ENCODE measurements at regions not wholly inside any gene's neighbourhood (a gene's known extent, or its start where the extent isn't known, plus 50 kb on each side); places are given as distances from the start of the nearest gene placed in this dataset.

DNA sequence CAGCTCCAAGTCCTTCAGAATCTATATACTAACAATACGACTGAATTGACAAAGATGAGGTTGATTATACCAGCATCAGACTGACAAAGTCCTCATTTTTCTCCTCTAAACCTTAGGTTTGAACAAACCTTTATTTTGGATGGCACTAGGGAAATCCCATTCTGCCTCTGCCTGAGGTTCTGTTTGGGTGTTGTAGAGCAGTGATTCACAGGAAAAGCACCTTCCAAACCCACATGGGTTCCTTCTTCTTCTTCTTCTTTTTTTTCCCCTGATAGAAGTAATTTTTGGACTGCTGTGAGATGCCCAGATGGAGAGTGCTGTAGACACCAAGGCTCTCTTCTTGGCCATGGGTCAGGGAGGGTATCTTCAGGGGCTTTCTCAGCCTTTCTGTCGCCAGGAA lies 164.9 kb upstream of the PAPPA start:
- no peak overlapping the region for H3T11ph ChIP-seq (ENCODE audit: low read length)
- Mint-ChIP-seq H3K4me1 (no peaks in the 10 kb centered on the region), H3K4me3 (no peak overlapping the region), H3K36me3 (ENCODE audit: insufficient read depth in 1 of 3, low read depth in 3 of 3) (no peaks in the 10 kb centered on the region), H3K27me3 (ENCODE audit: low read depth) (no peaks in the 10 kb centered on the region; the same call in none of the 2 replicates), H3K27ac (no peak overlapping the region; a peak in 1 of 7 replicates), H3K9me3 (no peaks in the 10 kb centered on the region)
- H3K4me1 ChIP-seq (ENCODE audit: insufficient read depth, low read length) = no peaks in the 10 kb centered on the region
- no peak overlapping the region for H2BK20ac ChIP-seq (ENCODE audit: low read depth, low read length, poor library complexity, severe bottlenecking)
- no peaks in the 10 kb centered on the region for H3K9me3 ChIP-seq (ENCODE audit: control insufficient read depth, low read depth, low read length)
- no peak overlapping the region for H2BK5ac ChIP-seq (ENCODE audit: insufficient read length, low read length)
- no peak overlapping the region for H2BK15ac ChIP-seq (ENCODE audit: low read depth, low read length)
- WGBS (ENCODE audit: extremely low coverage, insufficient read length, low lambda C conversion rate) = no CpG with 5 or more reads among the region's 2 CpGs
- H4K5ac ChIP-seq (ENCODE audit: insufficient read length, low read depth, low read length) = no peak overlapping the region
- H4K20me1 ChIP-seq (ENCODE audit: control insufficient read depth, insufficient read depth, insufficient read length) = no peaks in the 10 kb centered on the region
- no peaks in the 10 kb centered on the region for H3K79me2 ChIP-seq (ENCODE audit: insufficient read depth, low read length)
- no peaks in the 10 kb centered on the region for H3K79me1 ChIP-seq (ENCODE audit: insufficient read depth, low read depth, low read length, poor library complexity, severe bottlenecking)
- no peak overlapping the region for H3K14ac ChIP-seq (ENCODE audit: insufficient read depth, low read length)
- no peak overlapping the region for H4K91ac ChIP-seq (ENCODE audit: insufficient read length, low read depth, low read length)
- no peak overlapping the region for H3K9ac ChIP-seq (ENCODE audit: extremely low read depth, insufficient read length, low read length)
- DNase-seq = no peak
- no peak overlapping the region for H3K27ac ChIP-seq (ENCODE audit: insufficient read length, low read depth, low read length)
- H3K23ac ChIP-seq (ENCODE audit: insufficient read length, low read depth, low read length) = no peak overlapping the region
- no peak overlapping the region for H3K4me2 ChIP-seq (ENCODE audit: insufficient read depth, insufficient read length, low read length)
- TF ChIP-seq, protein P1, sequence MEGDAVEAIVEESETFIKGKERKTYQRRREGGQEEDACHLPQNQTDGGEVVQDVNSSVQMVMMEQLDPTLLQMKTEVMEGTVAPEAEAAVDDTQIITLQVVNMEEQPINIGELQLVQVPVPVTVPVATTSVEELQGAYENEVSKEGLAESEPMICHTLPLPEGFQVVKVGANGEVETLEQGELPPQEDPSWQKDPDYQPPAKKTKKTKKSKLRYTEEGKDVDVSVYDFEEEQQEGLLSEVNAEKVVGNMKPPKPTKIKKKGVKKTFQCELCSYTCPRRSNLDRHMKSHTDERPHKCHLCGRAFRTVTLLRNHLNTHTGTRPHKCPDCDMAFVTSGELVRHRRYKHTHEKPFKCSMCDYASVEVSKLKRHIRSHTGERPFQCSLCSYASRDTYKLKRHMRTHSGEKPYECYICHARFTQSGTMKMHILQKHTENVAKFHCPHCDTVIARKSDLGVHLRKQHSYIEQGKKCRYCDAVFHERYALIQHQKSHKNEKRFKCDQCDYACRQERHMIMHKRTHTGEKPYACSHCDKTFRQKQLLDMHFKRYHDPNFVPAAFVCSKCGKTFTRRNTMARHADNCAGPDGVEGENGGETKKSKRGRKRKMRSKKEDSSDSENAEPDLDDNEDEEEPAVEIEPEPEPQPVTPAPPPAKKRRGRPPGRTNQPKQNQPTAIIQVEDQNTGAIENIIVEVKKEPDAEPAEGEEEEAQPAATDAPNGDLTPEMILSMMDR (conservative IDR thresholded peaks at IDR 0.05) = no peak
- no peak overlapping the region for H3K18ac ChIP-seq (ENCODE audit: insufficient read length, low read depth, low read length)
- H4K8ac ChIP-seq (replicated peaks; ENCODE audit: insufficient read length, low read depth, low read length) = no peak overlapping the region
- no peak overlapping the region for H3K4ac ChIP-seq (ENCODE audit: low read depth, low read length)
- H3K23me2 ChIP-seq (ENCODE audit: insufficient read length, low read depth, low read length, poor library complexity, severe bottlenecking) = no peaks in the 10 kb centered on the region
- H2BK12ac ChIP-seq (ENCODE audit: insufficient read length, low read depth, low read length) = no peak overlapping the region
- no peak overlapping the region for H3K56ac ChIP-seq (ENCODE audit: insufficient read length, low read depth, low read length)
- no peak overlapping the region for H2AFZ ChIP-seq (ENCODE audit: low read length)
- no peaks in the 10 kb centered on the region for H3K27me3 ChIP-seq (ENCODE audit: insufficient read depth, low read length)
- no peak overlapping the region for H2AK5ac ChIP-seq (ENCODE audit: insufficient read length, low read length)
- no peak overlapping the region for H2BK120ac ChIP-seq (ENCODE audit: low read depth, low read length, poor library complexity, severe bottlenecking)
